ENCODE measurements at regions not wholly inside any gene's neighbourhood (a gene's known extent, or its start where the extent isn't known, plus 50 kb on each side); places are given as distances from the start of the nearest gene placed in this dataset.

DNA sequence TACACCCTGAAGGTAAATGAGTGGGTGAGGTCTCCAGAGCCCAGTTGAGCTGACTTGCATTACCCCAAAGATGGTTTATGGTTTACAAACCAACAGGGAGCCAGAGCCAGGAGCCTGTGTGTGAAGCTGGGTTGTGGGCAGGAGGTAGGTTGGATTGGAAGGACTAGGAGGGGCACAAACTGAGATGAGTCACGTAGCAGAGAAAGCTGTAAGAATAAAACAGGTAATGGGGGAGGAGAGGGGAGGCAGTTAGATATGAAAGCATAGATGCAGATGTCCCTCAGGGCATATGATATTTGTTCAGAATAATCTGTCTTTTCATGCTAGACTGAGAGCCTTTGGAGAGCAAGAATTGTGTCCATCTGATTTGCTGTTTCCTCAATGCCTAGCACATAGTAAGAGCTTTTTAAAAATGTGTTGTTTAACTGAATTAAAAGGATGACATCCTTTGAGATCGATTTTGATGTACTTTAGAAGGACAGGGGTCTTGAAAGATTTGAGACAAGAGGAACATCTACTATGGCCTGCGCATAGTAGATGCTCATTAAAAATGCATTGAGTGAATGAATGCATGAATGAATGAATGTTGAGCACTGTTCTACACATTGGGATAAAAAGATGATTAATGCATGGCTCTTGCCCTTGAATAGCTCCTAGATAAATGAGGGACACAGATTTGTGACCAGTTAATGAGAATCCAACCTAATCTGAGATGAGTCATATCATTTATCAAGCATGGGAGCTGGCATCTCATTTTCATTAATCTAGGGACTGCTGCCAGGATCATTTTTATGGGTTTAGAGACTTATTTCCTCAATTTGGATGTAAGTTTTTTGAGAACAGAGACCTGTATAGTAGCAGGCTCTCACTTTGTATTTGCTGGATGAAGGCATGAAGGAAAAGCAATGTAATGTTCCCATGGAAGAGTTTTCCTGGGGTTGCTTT, 175.8 kb upstream of the BDNF start (continued):
- TF ChIP-seq EZH2 (IDR thresholded peaks at IDR 0.05; ENCODE audit: low read depth, unreplicated experiment) (no peak), ZNF114 (CRISPR knock-in tag; IDR thresholded peaks at IDR 0.05) (no peak)

DNA sequence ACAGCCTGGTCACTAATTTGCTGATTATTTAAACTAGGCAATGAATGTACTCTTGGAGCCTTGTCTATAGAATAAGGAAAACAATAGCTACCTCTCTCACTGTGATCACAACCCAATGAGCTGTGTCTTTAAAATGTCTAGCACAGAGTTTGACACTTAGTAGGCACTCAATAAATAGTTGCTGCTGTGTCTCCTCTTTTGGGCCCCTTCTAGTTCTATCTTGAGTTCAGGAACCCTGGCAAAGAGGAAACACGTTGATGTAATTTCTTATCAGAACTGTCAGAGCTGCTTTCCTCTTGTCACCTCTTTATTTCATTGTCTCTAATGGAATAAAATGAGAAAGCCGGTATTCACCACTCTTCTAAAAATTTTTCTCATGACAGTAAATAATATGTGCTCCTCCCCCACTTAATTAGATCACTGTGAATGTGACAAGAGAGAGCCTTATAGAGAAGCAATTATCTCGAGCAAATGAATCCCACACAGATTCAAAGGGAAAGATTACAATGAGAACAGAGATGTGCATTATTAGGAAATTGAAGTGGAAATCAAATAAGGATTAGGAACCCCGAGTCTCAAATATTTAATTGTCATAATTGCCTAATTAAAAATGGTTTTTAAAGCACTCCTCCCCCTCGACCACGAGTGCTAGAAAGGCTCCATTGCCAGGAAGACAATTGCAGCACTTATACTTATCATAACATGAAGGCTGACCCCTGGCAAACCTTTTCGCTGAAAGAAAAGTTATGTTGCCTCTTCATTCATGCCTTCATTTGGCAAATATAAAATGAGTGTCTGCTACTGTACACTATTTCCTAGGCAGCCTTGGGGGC, 175.0 kb upstream of the BDNF start:
- Histone ChIP-seq H3K4me1 (ENCODE audit: insufficient read depth) (no peaks in the 10 kb centered on the region), H3K4me3 (no peak overlapping the region), H4K20me1 (replicated peaks; ENCODE audit: insufficient read depth) (no peaks in the 10 kb centered on the region), H3K27me3 (ENCODE audit: insufficient read depth) (no peaks in the 10 kb centered on the region), H3K36me3 (ENCODE audit: insufficient read depth) (no peaks in the 10 kb centered on the region), H3K79me2 (replicated peaks; ENCODE audit: insufficient read depth) (no peaks in the 10 kb centered on the region), H3F3A (replicated peaks; ENCODE audit: low read depth) (no peaks in the 10 kb centered on the region), H3K27ac (ENCODE audit: low read depth) (no peak overlapping the region), H3K4me2 (no peak overlapping the region), H2AFZ (no peak overlapping the region; the same call in 1 of the 2 replicates), H3K9me2 (ENCODE audit: insufficient read depth) (no peaks in the 10 kb centered on the region)
- no peaks in the 10 kb centered on the region for H3K36me3 Mint-ChIP-seq (ENCODE audit: low read depth)
- 0 out of 3 replicates have a peak, but pooled peaks cover 2% of the 10 kb centered on the region for H3K4me1 Mint-ChIP-seq
- H3K27ac Mint-ChIP-seq: no peak overlapping the region
- no peak for ATAC-seq
- H3K9me3 Mint-ChIP-seq: no peaks in the 10 kb centered on the region
- peaks cover 3% of the 10 kb centered on the region for H3K27me3 Mint-ChIP-seq (ENCODE audit: insufficient read depth, low read depth, poor library complexity)
- H3K4me3 Mint-ChIP-seq: no peak overlapping the region
- TF ChIP-seq JUNB (IDR thresholded peaks at IDR 0.05; ENCODE audit: unreplicated experiment) (no peak), EZH2phosphoT487 (IDR thresholded peaks at IDR 0.05; ENCODE audit: unreplicated experiment) (no peak)
- TF ChIP-seq, protein P1, sequence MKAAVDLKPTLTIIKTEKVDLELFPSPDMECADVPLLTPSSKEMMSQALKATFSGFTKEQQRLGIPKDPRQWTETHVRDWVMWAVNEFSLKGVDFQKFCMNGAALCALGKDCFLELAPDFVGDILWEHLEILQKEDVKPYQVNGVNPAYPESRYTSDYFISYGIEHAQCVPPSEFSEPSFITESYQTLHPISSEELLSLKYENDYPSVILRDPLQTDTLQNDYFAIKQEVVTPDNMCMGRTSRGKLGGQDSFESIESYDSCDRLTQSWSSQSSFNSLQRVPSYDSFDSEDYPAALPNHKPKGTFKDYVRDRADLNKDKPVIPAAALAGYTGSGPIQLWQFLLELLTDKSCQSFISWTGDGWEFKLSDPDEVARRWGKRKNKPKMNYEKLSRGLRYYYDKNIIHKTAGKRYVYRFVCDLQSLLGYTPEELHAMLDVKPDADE (IDR thresholded peaks at IDR 0.05): no peak
- DNase-seq (ENCODE audit: low spot score): no peak

DNA sequence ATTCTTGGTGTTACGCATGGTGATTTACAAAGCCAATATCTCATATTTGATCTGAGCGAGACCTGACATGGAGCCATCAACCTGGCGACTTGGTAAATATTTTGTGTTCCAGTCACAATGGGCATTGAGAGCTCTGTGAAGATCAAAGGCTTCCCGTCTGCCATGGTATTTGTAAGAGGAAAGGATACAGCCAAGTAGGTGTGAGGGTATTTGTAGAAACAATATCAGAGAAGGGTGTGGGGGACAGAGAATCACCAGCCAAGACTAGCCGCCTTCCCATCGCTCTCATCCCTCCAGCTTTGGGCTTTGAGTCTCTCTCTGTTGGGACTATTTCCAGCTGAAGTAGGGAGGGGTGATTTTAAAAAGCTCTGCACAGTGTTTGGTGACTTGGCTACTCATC, 173.4 kb upstream of the BDNF start:
- Histone ChIP-seq H4K20me1 (replicated peaks; ENCODE audit: insufficient read depth) (no peaks in the 10 kb centered on the region), H3K4me3 (no peak overlapping the region), H3K4me1 (ENCODE audit: insufficient read depth) (no peaks in the 10 kb centered on the region), H2AFZ (no peak overlapping the region), H3K36me3 (ENCODE audit: insufficient read depth) (no peaks in the 10 kb centered on the region), H3K27ac (ENCODE audit: low read depth) (no peak overlapping the region), H3K9me2 (ENCODE audit: insufficient read depth) (no peaks in the 10 kb centered on the region), H3F3A (replicated peaks; ENCODE audit: low read depth) (no peaks in the 10 kb centered on the region), H3K27me3 (ENCODE audit: insufficient read depth) (no peaks in the 10 kb centered on the region), H3K4me2 (no peak overlapping the region), H3K79me2 (replicated peaks; ENCODE audit: insufficient read depth) (no peaks in the 10 kb centered on the region)
- H3K36me3 Mint-ChIP-seq (ENCODE audit: low read depth): no peaks in the 10 kb centered on the region
- DNase-seq (ENCODE audit: low spot score): no peak
- ATAC-seq: no peak
- 0 out of 3 replicates have a peak, but pooled peaks cover 2% of the 10 kb centered on the region for H3K4me1 Mint-ChIP-seq
- H3K27me3 Mint-ChIP-seq (ENCODE audit: insufficient read depth, low read depth, poor library complexity): peaks cover 3% of the 10 kb centered on the region
- H3K4me3 Mint-ChIP-seq: no peak overlapping the region
- H3K27ac Mint-ChIP-seq: no peak overlapping the region
- H3K9me3 Mint-ChIP-seq: no peaks in the 10 kb centered on the region
- TF ChIP-seq, protein P2, sequence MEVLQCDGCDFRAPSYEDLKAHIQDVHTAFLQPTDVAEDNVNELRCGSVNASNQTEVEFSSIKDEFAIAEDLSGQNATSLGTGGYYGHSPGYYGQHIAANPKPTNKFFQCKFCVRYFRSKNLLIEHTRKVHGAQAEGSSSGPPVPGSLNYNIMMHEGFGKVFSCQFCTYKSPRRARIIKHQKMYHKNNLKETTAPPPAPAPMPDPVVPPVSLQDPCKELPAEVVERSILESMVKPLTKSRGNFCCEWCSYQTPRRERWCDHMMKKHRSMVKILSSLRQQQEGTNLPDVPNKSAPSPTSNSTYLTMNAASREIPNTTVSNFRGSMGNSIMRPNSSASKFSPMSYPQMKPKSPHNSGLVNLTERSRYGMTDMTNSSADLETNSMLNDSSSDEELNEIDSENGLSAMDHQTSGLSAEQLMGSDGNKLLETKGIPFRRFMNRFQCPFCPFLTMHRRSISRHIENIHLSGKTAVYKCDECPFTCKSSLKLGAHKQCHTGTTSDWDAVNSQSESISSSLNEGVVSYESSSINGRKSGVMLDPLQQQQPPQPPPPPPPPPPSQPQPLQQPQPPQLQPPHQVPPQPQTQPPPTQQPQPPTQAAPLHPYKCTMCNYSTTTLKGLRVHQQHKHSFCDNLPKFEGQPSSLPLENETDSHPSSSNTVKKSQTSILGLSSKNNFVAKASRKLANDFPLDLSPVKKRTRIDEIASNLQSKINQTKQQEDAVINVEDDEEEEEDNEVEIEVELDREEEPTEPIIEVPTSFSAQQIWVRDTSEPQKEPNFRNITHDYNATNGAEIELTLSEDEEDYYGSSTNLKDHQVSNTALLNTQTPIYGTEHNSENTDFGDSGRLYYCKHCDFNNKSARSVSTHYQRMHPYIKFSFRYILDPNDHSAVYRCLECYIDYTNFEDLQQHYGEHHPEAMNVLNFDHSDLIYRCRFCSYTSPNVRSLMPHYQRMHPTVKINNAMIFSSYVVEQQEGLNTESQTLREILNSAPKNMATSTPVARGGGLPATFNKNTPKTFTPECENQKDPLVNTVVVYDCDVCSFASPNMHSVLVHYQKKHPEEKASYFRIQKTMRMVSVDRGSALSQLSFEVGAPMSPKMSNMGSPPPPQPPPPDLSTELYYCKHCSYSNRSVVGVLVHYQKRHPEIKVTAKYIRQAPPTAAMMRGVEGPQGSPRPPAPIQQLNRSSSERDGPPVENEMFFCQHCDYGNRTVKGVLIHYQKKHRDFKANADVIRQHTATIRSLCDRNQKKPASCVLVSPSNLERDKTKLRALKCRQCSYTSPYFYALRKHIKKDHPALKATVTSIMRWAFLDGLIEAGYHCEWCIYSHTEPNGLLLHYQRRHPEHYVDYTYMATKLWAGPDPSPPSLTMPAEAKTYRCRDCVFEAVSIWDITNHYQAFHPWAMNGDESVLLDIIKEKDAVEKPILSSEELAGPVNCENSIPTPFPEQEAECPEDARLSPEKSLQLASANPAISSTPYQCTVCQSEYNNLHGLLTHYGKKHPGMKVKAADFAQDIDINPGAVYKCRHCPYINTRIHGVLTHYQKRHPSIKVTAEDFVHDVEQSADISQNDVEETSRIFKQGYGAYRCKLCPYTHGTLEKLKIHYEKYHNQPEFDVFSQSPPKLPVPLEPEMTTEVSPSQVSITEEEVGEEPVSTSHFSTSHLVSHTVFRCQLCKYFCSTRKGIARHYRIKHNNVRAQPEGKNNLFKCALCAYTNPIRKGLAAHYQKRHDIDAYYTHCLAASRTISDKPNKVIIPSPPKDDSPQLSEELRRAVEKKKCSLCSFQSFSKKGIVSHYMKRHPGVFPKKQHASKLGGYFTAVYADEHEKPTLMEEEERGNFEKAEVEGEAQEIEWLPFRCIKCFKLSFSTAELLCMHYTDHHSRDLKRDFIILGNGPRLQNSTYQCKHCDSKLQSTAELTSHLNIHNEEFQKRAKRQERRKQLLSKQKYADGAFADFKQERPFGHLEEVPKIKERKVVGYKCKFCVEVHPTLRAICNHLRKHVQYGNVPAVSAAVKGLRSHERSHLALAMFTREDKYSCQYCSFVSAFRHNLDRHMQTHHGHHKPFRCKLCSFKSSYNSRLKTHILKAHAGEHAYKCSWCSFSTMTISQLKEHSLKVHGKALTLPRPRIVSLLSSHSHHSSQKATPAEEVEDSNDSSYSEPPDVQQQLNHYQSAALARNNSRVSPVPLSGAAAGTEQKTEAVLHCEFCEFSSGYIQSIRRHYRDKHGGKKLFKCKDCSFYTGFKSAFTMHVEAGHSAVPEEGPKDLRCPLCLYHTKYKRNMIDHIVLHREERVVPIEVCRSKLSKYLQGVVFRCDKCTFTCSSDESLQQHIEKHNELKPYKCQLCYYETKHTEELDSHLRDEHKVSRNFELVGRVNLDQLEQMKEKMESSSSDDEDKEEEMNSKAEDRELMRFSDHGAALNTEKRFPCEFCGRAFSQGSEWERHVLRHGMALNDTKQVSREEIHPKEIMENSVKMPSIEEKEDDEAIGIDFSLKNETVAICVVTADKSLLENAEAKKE (CRISPR knock-in tag; IDR thresholded peaks at IDR 0.05): no peak
- TF ChIP-seq, protein P3, sequence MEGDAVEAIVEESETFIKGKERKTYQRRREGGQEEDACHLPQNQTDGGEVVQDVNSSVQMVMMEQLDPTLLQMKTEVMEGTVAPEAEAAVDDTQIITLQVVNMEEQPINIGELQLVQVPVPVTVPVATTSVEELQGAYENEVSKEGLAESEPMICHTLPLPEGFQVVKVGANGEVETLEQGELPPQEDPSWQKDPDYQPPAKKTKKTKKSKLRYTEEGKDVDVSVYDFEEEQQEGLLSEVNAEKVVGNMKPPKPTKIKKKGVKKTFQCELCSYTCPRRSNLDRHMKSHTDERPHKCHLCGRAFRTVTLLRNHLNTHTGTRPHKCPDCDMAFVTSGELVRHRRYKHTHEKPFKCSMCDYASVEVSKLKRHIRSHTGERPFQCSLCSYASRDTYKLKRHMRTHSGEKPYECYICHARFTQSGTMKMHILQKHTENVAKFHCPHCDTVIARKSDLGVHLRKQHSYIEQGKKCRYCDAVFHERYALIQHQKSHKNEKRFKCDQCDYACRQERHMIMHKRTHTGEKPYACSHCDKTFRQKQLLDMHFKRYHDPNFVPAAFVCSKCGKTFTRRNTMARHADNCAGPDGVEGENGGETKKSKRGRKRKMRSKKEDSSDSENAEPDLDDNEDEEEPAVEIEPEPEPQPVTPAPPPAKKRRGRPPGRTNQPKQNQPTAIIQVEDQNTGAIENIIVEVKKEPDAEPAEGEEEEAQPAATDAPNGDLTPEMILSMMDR (conservative IDR thresholded peaks at IDR 0.05; ENCODE audit: low read depth in 2 of 2): no peak
- TF ChIP-seq NANOG (IDR thresholded peaks at IDR 0.05; ENCODE audit: borderline replicate concordance): no peak
- no peak for TF ChIP-seq POLR2AphosphoS5 (IDR thresholded peaks at IDR 0.05; ENCODE audit: low read depth)
